Nephron progenitor cell (in vitro differentiated cells): ENCODE measurements at regions not wholly inside any gene's neighbourhood (a gene's known extent, or its start where the extent isn't known, plus 50 kb on each side); places are given as distances from the start of the nearest gene placed in this dataset.

ENCODE experiments used
- DNase-seq: peaks from one replicate; pipeline ENCODE4 v3.0.0; 2021
- H3K27ac Mint-ChIP-seq: 2 replicates; pipeline ENCODE4 v1.8.0; 2021; ENCODE audit warnings: mild to moderate bottlenecking, moderate library complexity, mixed read lengths
- H3K27me3 Mint-ChIP-seq: 2 replicates; pipeline ENCODE4 v1.8.0; 2021; ENCODE audit warnings: mild to moderate bottlenecking, low read depth, mixed read lengths; ENCODE audit not compliant: poor library complexity
- H3K36me3 Mint-ChIP-seq: 2 replicates; pipeline ENCODE4 v1.8.0; 2021; ENCODE audit warnings: low read depth, mixed read lengths
- H3K4me1 Mint-ChIP-seq: 2 replicates; pipeline ENCODE4 v1.8.0; 2021; ENCODE audit warnings: mixed read lengths
- H3K4me3 Mint-ChIP-seq: 2 replicates; pipeline ENCODE4 v1.8.0; 2021; ENCODE audit warnings: mild to moderate bottlenecking, moderate library complexity, mixed read lengths
- H3K9me3 Mint-ChIP-seq: 2 replicates; pipeline ENCODE4 v1.8.0; 2021; ENCODE audit warnings: mild to moderate bottlenecking, moderate library complexity, mixed read lengths
- TF ChIP-seq, protein P1 (sequence below): fragments of 200-600 bp; sonication (generic); IDR thresholded peaks from 2 replicates; pipeline ENCODE4 v1.5.0; 2021; ENCODE audit warnings: antibody characterized with exemption

- no peaks in the 10 kb centered on the region for H3K4me1 Mint-ChIP-seq
- no peaks in the 10 kb centered on the region for H3K36me3 Mint-ChIP-seq
- peaks cover 50% of the 10 kb centered on the region for H3K27me3 Mint-ChIP-seq
- no peak overlapping the region for H3K4me3 Mint-ChIP-seq
- DNase-seq: no peak
- TF ChIP-seq, protein P1, sequence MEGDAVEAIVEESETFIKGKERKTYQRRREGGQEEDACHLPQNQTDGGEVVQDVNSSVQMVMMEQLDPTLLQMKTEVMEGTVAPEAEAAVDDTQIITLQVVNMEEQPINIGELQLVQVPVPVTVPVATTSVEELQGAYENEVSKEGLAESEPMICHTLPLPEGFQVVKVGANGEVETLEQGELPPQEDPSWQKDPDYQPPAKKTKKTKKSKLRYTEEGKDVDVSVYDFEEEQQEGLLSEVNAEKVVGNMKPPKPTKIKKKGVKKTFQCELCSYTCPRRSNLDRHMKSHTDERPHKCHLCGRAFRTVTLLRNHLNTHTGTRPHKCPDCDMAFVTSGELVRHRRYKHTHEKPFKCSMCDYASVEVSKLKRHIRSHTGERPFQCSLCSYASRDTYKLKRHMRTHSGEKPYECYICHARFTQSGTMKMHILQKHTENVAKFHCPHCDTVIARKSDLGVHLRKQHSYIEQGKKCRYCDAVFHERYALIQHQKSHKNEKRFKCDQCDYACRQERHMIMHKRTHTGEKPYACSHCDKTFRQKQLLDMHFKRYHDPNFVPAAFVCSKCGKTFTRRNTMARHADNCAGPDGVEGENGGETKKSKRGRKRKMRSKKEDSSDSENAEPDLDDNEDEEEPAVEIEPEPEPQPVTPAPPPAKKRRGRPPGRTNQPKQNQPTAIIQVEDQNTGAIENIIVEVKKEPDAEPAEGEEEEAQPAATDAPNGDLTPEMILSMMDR: no peak
- H3K27ac Mint-ChIP-seq: no peak overlapping the region
- H3K9me3 Mint-ChIP-seq: peaks cover 30% of the 10 kb centered on the region
Observed at GRCh38 chr9:97753975-97754374, 56.8 kb upstream of the XPA start.

DNA sequence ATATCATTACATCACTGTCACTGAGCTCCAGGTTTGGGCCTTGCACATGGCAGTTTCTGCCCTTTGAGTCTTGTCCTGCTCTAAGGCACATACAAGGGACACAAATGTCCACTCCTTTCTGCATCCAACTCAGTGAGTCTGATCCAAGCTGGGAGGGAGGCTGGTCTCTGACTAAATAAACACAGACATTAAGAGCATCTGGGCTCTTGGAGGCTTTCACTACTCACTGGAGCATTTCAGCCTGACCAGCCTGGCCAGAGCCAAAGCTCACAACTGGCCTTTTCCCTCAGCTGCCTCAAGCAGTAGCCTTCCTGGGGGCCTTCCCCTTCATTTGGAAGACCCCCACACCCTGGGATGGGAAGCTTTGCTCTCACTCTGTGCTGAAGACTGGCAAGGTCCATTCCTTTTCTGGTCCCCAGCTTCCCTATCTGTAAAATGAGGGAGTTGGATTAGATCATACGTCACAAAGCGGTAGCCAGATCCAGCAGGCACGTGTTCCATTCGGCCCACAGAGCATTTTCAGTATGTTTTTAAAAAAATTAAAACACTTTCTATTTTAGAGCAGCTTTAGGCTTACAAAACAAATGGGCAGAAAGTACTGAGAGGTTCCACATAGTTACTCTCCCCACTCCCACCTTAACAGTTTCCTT lies 58.6 kb upstream of the XPA start:
- peaks cover 62% of the 10 kb centered on the region for H3K27me3 Mint-ChIP-seq
- H3K27ac Mint-ChIP-seq: no peak overlapping the region
- no peaks in the 10 kb centered on the region for H3K4me1 Mint-ChIP-seq
- H3K9me3 Mint-ChIP-seq: peaks cover 30% of the 10 kb centered on the region
- TF ChIP-seq, protein P1: no peak
- H3K4me3 Mint-ChIP-seq: no peak overlapping the region
- no peaks in the 10 kb centered on the region for H3K36me3 Mint-ChIP-seq
- DNase-seq: no peak

- TF ChIP-seq, protein P1: no peak
- peaks cover 30% of the 10 kb centered on the region for H3K9me3 Mint-ChIP-seq
- peaks cover 64% of the 10 kb centered on the region for H3K27me3 Mint-ChIP-seq
Observed at GRCh38 chr9:97756991-97757390, 59.9 kb upstream of the XPA start.

GRCh38 chr9:97758334-97758916 lies 61.3 kb upstream of the XPA start:
- no peak for DNase-seq
- H3K27ac Mint-ChIP-seq: no peak overlapping the region
- TF ChIP-seq, protein P1: no peak
- H3K4me1 Mint-ChIP-seq: no peaks in the 10 kb centered on the region
- H3K4me3 Mint-ChIP-seq: no peak overlapping the region
- peaks cover 64% of the 10 kb centered on the region for H3K27me3 Mint-ChIP-seq
- no peaks in the 10 kb centered on the region for H3K36me3 Mint-ChIP-seq
- peaks cover 28% of the 10 kb centered on the region for H3K9me3 Mint-ChIP-seq

More at GRCh38 chr9:97756991-97757390, 59.9 kb upstream of the XPA start:
- Mint-ChIP-seq H3K27ac (no peak overlapping the region), H3K36me3 (no peaks in the 10 kb centered on the region), H3K4me1 (no peaks in the 10 kb centered on the region), H3K4me3 (no peak overlapping the region)
- no peak for DNase-seq

- TF ChIP-seq, protein P1: no peak
- Mint-ChIP-seq H3K36me3 (no peaks in the 10 kb centered on the region), H3K9me3 (peaks cover 15% of the 10 kb centered on the region), H3K4me3 (no peak overlapping the region), H3K27me3 (peaks cover 66% of the 10 kb centered on the region), H3K4me1 (no peaks in the 10 kb centered on the region), H3K27ac (no peak overlapping the region)
- no peak for DNase-seq
Observed at GRCh38 chr9:97759581-97760288, 62.6 kb upstream of the XPA start.
